C4-2B (cell line): ENCODE measurements at regions not wholly inside any gene's neighbourhood (a gene's known extent, or its start where the extent isn't known, plus 50 kb on each side); places are given as distances from the start of the nearest gene placed in this dataset.

Source experiments
- ZFX ChIP-seq: fragments of 450-650 bp; IDR thresholded peaks from 2 replicates; pipeline ENCODE4 v1.6.1; 2017
- TF ChIP-seq, protein P1 (sequence below): fragments of 450-650 bp; conservative IDR thresholded peaks from 2 replicates; pipeline ENCODE4 v1.5.1; 2017; ENCODE audit warnings: mild to moderate bottlenecking

GRCh38 chr3:127479449-127479848 lies 111.1 kb downstream of the TPRA1 start:
- TF ChIP-seq, protein P1, sequence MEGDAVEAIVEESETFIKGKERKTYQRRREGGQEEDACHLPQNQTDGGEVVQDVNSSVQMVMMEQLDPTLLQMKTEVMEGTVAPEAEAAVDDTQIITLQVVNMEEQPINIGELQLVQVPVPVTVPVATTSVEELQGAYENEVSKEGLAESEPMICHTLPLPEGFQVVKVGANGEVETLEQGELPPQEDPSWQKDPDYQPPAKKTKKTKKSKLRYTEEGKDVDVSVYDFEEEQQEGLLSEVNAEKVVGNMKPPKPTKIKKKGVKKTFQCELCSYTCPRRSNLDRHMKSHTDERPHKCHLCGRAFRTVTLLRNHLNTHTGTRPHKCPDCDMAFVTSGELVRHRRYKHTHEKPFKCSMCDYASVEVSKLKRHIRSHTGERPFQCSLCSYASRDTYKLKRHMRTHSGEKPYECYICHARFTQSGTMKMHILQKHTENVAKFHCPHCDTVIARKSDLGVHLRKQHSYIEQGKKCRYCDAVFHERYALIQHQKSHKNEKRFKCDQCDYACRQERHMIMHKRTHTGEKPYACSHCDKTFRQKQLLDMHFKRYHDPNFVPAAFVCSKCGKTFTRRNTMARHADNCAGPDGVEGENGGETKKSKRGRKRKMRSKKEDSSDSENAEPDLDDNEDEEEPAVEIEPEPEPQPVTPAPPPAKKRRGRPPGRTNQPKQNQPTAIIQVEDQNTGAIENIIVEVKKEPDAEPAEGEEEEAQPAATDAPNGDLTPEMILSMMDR = no peak
- TF ChIP-seq ZFX = no peak
